BJ (cell line): ENCODE measurements at regions not wholly inside any gene's neighbourhood (a gene's known extent, or its start where the extent isn't known, plus 50 kb on each side); places are given as distances from the start of the nearest gene placed in this dataset.

ENCODE experiments used
- CTCF ChIA-PET: fragments of 350-600 bp; formaldehyde crosslinking; extraction: SDS; loops from one replicate; lab custom pipeline; 2021; ENCODE audit warnings: antibody characterized with exemption, inconsistent platforms; lab: Yijun Ruan, JAX
- POLR2A ChIA-PET: fragments of 300-600 bp; sonication (Branson Sonifier 250); formaldehyde crosslinking; extraction: SDS; loops from one replicate; lab custom pipeline; 2021; ENCODE audit warnings: antibody characterized with exemption; lab: Charles Lee
- DNase-seq: peaks from one replicate; pipeline ENCODE4 v3.0.0-alpha.2; 2011; ENCODE audit warnings: low read depth
- H3K27me3 ChIP-seq: 2 replicates; pipeline ENCODE4 v1.6.0; 2011; ENCODE audit warnings: low read length; ENCODE audit not compliant: control insufficient read depth, insufficient read depth
- H3K36me3 ChIP-seq: 2 replicates; pipeline ENCODE4 v1.5.1; 2011; ENCODE audit warnings: low read length; ENCODE audit not compliant: control insufficient read depth, insufficient read depth
- H3K4me3 ChIP-seq: 2 replicates; pipeline ENCODE4 v1.5.1; 2011; ENCODE audit warnings: low read depth, mild to moderate bottlenecking, control low read depth, low read length
- TF ChIP-seq, protein P1 (sequence below): IDR thresholded peaks from 2 replicates; pipeline ENCODE4 v1.5.1; 2011; ENCODE audit warnings: low read depth, mild to moderate bottlenecking, control low read depth, inconsistent platforms, low read length, moderate library complexity; ENCODE audit not compliant: insufficient read depth

GRCh38 chr2:118269408-118270051 is 181.3 kb downstream of the INSIG2 start:
- Histone ChIP-seq H3K4me3 (no peak overlapping the region), H3K27me3 (no peaks in the 10 kb centered on the region; the same call in 1 of the 2 replicates), H3K36me3 (no peaks in the 10 kb centered on the region)
- TF ChIP-seq, protein P1, sequence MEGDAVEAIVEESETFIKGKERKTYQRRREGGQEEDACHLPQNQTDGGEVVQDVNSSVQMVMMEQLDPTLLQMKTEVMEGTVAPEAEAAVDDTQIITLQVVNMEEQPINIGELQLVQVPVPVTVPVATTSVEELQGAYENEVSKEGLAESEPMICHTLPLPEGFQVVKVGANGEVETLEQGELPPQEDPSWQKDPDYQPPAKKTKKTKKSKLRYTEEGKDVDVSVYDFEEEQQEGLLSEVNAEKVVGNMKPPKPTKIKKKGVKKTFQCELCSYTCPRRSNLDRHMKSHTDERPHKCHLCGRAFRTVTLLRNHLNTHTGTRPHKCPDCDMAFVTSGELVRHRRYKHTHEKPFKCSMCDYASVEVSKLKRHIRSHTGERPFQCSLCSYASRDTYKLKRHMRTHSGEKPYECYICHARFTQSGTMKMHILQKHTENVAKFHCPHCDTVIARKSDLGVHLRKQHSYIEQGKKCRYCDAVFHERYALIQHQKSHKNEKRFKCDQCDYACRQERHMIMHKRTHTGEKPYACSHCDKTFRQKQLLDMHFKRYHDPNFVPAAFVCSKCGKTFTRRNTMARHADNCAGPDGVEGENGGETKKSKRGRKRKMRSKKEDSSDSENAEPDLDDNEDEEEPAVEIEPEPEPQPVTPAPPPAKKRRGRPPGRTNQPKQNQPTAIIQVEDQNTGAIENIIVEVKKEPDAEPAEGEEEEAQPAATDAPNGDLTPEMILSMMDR, result peak; percentile 36
- ChIA-PET POLR2A (no interaction called here), CTCF (interaction anchor here (0.7 to 3.0 kb wide), 7 partner anchors 9 to 99 kb away, joined by 3 to 9 read pairs (median 3); no protein-coding TSS in a partner anchor)
- no peak for DNase-seq

- no peaks in the 10 kb centered on the region for H3K36me3 ChIP-seq
- no peak overlapping the region for H3K4me3 ChIP-seq
- POLR2A ChIA-PET, result no interaction called here
- CTCF ChIA-PET, result no interaction called here
- no peaks in the 10 kb centered on the region; the same call in 1 of the 2 replicates for H3K27me3 ChIP-seq
- DNase-seq, result no peak
- TF ChIP-seq, protein P1, result no peak
Measured at GRCh38 chr2:118268268-118268667, 180.0 kb downstream of the INSIG2 start.

GRCh38 chr2:118265873-118266455 is 177.7 kb downstream of the INSIG2 start:
- ChIA-PET CTCF (interaction anchor here (1.7 kb wide), 1 partner anchor 590 kb away, joined by 5 read pairs; no protein-coding TSS in a partner anchor), POLR2A (interaction anchor here (0.6 kb wide), 1 partner anchor 17 kb away, joined by 3 read pairs; no protein-coding TSS in a partner anchor)
- H3K4me3 ChIP-seq, result no peak overlapping the region
- TF ChIP-seq, protein P1, result no peak
- DNase-seq, result no peak
- H3K36me3 ChIP-seq, result no peaks in the 10 kb centered on the region
- H3K27me3 ChIP-seq, result no peaks in the 10 kb centered on the region

GRCh38 chr2:118264232-118264990 is 176.1 kb downstream of the INSIG2 start:
- CTCF ChIA-PET, result interaction anchor here (1.2 to 1.7 kb wide), 2 partner anchors 9 to 591 kb away, joined by 4 to 5 read pairs; no protein-coding TSS in a partner anchor

More at GRCh38 chr2:118264232-118264990, 176.1 kb downstream of the INSIG2 start:
- no peak for DNase-seq
- Histone ChIP-seq H3K27me3 (no peaks in the 10 kb centered on the region), H3K36me3 (no peaks in the 10 kb centered on the region), H3K4me3 (no peak overlapping the region)
- TF ChIP-seq, protein P1, result no peak
- POLR2A ChIA-PET, result no interaction called here
